OCI-M2 (cell line): ENCODE measurements at regions not wholly inside any gene's neighbourhood (a gene's known extent, or its start where the extent isn't known, plus 50 kb on each side); places are given as distances from the start of the nearest gene placed in this dataset.
"Not testable (repeated sequence)": the region's sequence is repeated elsewhere in the genome, so short reads cannot be mapped to it uniquely, and the experiment has no call there.

Experiments used
- DNase-seq: peaks from one replicate; lab custom pipeline; 2025; ENCODE audit not compliant: unreplicated experiment; lab: John Stamatoyannopoulos, UW

GRCh38 chr13:22858980-22859379 lies 321.8 kb upstream of the SGCG start:
- not testable (repeated sequence) for DNase-seq

GRCh38 chr13:22859411-22859810 lies 321.4 kb upstream of the SGCG start:
- not testable (repeated sequence) for DNase-seq

GRCh38 chr13:22861958-22862466 lies 318.8 kb upstream of the SGCG start:
- no peak for DNase-seq

- DNase-seq: no peak
Observed at GRCh38 chr13:22862478-22862877, 318.3 kb upstream of the SGCG start.

- no peak for DNase-seq
Observed at GRCh38 chr13:22866221-22866620, 314.6 kb upstream of the SGCG start.

GRCh38 chr13:22871231-22871630 lies 309.5 kb upstream of the SGCG start:
- DNase-seq: no peak

- no peak for DNase-seq
Observed at GRCh38 chr13:22874839-22875238, 305.9 kb upstream of the SGCG start.

- no peak for DNase-seq
Observed at GRCh38 chr13:22877421-22877820, 303.4 kb upstream of the SGCG start.

- DNase-seq: no peak
Observed at GRCh38 chr13:22880741-22881720, 299.7 kb upstream of the SGCG start.

- not testable (repeated sequence) for DNase-seq
Observed at GRCh38 chr13:22881721-22882608, 298.8 kb upstream of the SGCG start.

GRCh38 chr13:22883262-22883840 lies 297.4 kb upstream of the SGCG start:
- DNase-seq: no peak

GRCh38 chr13:22883956-22884355 lies 296.8 kb upstream of the SGCG start:
- no peak for DNase-seq

GRCh38 chr13:22886061-22886460 lies 294.7 kb upstream of the SGCG start:
- not testable (repeated sequence) for DNase-seq

- not testable (repeated sequence) for DNase-seq
Observed at GRCh38 chr13:22889376-22889775, 291.4 kb upstream of the SGCG start.

GRCh38 chr13:22893204-22893603 lies 287.6 kb upstream of the SGCG start:
- no peak for DNase-seq

GRCh38 chr13:22893777-22894176 lies 287.0 kb upstream of the SGCG start:
- DNase-seq: no peak

- DNase-seq: no peak
Observed at GRCh38 chr13:22897571-22898314, 283.0 kb upstream of the SGCG start.

GRCh38 chr13:22900416-22900951 lies 280.3 kb upstream of the SGCG start:
- DNase-seq: not testable (repeated sequence)

GRCh38 chr13:22903301-22903700 lies 277.5 kb upstream of the SGCG start:
- DNase-seq: no peak

- no peak for DNase-seq
Observed at GRCh38 chr13:22903925-22904324, 276.9 kb upstream of the SGCG start.
